ENCODE measurements at regions not wholly inside any gene's neighbourhood (a gene's known extent, or its start where the extent isn't known, plus 50 kb on each side); places are given as distances from the start of the nearest gene placed in this dataset.

GRCh38 chr7:116148108-116148507, 62.2 kb upstream of the TES start:
- DNase-seq = no peak

- DNase-seq = no peak
These were observed 61.7 kb upstream of the TES start for GRCh38 chr7:116148626-116149025.

GRCh38 chr7:116150588-116150987, 59.8 kb upstream of the TES start:
- DNase-seq = no peak

- DNase-seq = no peak
These were observed 58.1 kb upstream of the TES start for GRCh38 chr7:116152276-116152675.

GRCh38 chr7:116153050-116153449, 57.3 kb upstream of the TES start:
- no peak for DNase-seq

GRCh38 chr7:116159711-116160110, 50.6 kb upstream of the TES start:
- DNase-seq = no peak

Data from NCI-H69 (cell line).